ENCODE measurements at regions not wholly inside any gene's neighbourhood (a gene's known extent, or its start where the extent isn't known, plus 50 kb on each side); places are given as distances from the start of the nearest gene placed in this dataset.

DNA sequence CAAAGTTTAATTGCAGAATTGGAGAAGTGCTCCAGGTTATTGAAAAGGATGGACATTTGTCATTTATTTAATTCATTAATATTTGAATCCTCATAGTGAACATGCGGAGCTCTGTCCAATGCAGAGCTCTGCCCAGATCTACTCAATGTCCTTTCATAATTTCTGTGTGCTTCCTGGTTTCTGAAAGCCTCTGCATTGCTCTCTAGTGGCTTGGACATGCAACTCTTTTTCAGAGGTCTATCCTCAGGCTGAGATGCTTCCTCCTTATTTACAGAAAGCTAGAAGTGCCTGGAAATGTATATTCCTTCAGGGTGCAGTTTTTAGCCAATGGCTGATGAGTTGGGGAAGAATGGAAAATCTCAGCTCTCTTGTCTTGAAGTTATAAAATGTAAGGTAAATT lies 786.1 kb upstream of the AADAT start:
- no peak for DNase-seq (ENCODE audit: extremely low read depth, low read depth)
- no peak overlapping the region for H3K4me3 ChIP-seq (replicated peaks; ENCODE audit: low read depth, low read length)
- TF ChIP-seq, protein P1, sequence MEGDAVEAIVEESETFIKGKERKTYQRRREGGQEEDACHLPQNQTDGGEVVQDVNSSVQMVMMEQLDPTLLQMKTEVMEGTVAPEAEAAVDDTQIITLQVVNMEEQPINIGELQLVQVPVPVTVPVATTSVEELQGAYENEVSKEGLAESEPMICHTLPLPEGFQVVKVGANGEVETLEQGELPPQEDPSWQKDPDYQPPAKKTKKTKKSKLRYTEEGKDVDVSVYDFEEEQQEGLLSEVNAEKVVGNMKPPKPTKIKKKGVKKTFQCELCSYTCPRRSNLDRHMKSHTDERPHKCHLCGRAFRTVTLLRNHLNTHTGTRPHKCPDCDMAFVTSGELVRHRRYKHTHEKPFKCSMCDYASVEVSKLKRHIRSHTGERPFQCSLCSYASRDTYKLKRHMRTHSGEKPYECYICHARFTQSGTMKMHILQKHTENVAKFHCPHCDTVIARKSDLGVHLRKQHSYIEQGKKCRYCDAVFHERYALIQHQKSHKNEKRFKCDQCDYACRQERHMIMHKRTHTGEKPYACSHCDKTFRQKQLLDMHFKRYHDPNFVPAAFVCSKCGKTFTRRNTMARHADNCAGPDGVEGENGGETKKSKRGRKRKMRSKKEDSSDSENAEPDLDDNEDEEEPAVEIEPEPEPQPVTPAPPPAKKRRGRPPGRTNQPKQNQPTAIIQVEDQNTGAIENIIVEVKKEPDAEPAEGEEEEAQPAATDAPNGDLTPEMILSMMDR (IDR thresholded peaks at IDR 0.05; ENCODE audit: low read depth, low read length, missing control alignments) = no peak

DNA sequence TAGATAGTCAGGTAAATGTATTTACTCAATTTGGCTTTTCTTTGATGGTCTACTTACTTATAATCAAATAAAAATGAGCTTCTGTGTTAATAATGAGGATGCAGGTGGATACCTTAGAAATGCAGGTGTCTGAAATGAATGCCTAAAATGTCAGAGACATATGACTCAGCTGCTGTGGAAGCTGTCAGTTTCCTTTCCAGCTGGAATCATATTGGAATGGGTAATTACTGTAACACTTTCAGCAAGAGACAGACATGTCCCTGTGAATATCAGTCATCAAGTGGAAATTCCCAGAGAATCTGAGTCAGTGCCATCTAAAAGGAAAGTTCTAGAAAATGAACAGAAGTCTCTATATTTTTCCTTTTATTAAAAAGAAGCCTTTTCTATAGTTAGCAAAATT lies 783.0 kb upstream of the AADAT start:
- no peak for DNase-seq (ENCODE audit: extremely low read depth, low read depth)
- TF ChIP-seq, protein P1 (IDR thresholded peaks at IDR 0.05; ENCODE audit: low read depth, low read length, missing control alignments) = no peak
- H3K4me3 ChIP-seq (replicated peaks; ENCODE audit: low read depth, low read length) = no peak overlapping the region

DNA sequence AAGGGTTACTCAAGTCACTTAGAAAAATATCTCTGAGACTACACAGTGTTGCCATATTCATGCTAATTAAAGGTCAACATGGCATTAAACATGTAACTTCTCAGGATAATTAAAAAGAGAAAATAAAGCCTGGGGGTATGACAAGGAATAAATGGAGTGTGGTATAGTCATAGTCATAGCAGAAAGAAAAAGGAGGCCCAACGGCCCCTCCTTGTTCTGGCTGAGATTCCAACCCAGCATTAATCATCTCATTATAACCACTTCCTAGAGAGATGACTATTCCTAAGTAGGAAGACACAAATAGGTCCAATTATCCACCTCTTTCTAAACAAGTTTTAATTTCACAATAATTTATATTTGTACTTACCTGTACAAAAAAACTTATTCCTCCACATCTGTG lies 778.4 kb upstream of the AADAT start:
- H3K4me3 ChIP-seq (replicated peaks; ENCODE audit: low read depth, low read length) = no peak overlapping the region
- no peak for DNase-seq (ENCODE audit: extremely low read depth, low read depth)
- TF ChIP-seq, protein P1 (IDR thresholded peaks at IDR 0.05; ENCODE audit: low read depth, low read length, missing control alignments) = no peak

- TF ChIP-seq, protein P1 (IDR thresholded peaks at IDR 0.05; ENCODE audit: low read depth, low read length, missing control alignments) = no peak
- no peak for DNase-seq (ENCODE audit: extremely low read depth, low read depth)
- H3K4me3 ChIP-seq (replicated peaks; ENCODE audit: low read depth, low read length) = no peak overlapping the region
Measured at GRCh38 chr4:170854097-170854496, 764.3 kb upstream of the AADAT start.

DNA sequence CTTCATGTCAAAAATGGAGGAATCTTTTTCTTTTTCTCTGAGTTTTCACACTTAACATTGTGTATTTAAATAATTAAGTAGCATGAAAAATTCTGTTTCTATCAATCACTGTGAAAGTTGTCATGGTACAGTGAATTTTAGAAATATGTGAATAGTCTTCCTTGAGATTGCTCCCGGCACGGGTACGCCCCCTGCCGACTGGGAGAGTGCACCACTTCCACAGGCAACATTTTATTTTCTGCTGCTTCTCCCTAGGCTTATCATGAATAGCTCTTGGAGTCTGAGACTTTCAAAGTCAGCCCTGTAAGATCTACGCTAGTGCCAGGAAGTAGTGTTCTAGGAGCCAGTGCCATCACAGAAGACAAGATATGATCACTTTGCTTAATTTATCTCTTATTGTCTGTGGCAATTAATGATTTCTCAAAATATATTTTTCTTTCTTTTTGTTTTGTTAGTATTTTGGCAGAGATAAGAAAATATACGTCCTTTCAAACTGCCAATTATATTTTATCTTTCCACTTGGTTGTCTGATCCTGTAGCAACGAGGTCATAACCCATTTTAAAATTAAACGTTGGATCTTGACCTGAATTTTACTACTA lies 763.8 kb upstream of the AADAT start:
- TF ChIP-seq, protein P1 (IDR thresholded peaks at IDR 0.05; ENCODE audit: low read depth, low read length, missing control alignments) = peak; percentile 42
- no peak for DNase-seq (ENCODE audit: extremely low read depth, low read depth)
- H3K4me3 ChIP-seq (replicated peaks; ENCODE audit: low read depth, low read length) = no peak overlapping the region

- TF ChIP-seq, protein P1 (IDR thresholded peaks at IDR 0.05; ENCODE audit: low read depth, low read length, missing control alignments) = no peak
- no peak for DNase-seq (ENCODE audit: extremely low read depth, low read depth)
- no peak overlapping the region for H3K4me3 ChIP-seq (replicated peaks; ENCODE audit: low read depth, low read length)
Measured at GRCh38 chr4:170849969-170850368, 760.2 kb upstream of the AADAT start.

Measured in HFF-Myc (cell line).